GM18498 (cell line): ENCODE measurements at regions not wholly inside any gene's neighbourhood (a gene's known extent, or its start where the extent isn't known, plus 50 kb on each side); places are given as distances from the start of the nearest gene placed in this dataset.
"Not testable (repeated sequence)": the region's sequence is repeated elsewhere in the genome, so short reads cannot be mapped to it uniquely, and the experiment has no call there.

ENCODE experiments used
- ATAC-seq: cut with Tn5 transposase; IDR thresholded peaks from one replicate; pipeline ENCODE4 v1.9.1; 2021; ENCODE audit warnings: mild to moderate bottlenecking, moderate library complexity; ENCODE audit not compliant: unreplicated experiment

DNA sequence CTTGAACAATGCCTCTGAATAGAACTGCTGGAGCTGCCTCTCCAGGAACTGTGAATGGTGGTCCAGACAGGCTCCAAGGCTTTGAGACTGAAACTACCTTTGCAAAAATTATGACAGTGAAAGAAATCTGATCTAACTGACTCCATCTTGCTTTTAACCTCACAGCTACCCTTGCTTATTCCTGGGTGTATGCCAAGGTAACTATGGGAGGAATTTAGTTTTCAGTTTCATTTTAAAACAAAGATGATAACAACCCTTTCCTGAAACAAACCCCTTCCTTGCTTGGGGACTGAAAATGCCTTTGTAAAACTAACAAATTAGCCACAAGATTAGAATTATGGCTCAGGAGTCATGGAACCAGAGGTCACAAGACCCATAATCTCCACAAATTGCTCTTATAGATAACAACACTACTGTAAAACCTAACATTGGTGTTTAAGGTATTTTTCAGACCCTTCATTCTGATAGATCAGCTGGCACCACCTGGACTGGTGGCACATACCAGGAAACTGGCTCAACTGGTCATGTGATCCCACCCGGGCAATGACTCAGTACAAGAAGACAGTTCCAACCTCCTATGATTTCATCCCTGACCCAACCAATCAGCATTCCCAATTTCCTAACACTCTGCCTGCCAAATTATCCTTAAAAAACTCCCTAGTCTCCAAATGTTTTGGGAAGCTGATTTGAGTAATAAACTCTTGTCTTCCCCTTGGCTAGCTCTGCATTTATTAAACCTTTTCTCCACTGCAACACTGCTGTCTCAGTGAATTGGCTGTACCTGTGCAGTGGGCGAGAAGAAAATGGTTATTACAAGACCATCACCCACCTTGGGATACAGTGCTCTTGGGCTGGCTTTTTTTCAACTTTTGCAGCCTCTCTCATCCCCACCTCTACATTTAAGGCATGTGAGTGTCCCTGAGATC is 608.1 kb downstream of the TYW1 start:
- no peak for ATAC-seq

DNA sequence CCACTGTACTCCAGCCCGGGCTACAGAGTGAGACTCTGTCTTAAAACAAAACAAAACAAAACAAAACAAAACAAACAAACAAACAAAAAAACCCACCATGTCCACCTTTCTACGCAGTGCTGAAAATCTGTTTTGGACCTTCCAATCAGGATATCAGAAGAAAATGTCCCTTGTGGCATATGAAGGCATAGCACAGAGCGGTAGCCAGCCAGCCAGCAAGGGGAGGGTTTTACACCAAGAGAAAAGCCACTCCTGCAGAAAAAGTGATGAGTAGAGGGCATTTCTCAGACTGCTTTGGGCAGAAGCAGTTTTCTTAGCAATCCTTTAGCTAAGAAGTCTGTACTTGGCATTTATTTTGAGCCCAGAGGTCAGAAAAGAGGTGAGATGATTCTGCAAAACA is 612.2 kb downstream of the TYW1 start:
- no peak for ATAC-seq

DNA sequence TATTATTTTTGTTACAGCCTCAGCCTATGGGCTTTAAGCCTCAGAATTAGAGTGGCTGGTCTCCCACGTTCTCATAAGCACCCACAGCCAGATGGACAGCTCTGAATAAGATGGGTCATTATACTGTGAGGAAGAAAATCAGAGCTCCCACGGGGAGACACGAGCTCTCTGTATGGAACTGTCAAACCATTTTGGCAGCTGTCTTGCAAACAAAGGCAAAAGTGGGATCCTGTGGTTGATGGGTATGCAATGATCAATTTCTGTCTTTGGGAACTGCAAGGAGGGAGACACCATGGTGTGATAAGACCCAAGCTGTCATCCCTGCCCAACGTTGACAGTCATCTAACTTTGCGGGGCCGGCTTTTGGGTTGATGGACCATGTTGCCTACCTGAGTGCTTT is 614.3 kb downstream of the TYW1 start:
- no peak for ATAC-seq

DNA sequence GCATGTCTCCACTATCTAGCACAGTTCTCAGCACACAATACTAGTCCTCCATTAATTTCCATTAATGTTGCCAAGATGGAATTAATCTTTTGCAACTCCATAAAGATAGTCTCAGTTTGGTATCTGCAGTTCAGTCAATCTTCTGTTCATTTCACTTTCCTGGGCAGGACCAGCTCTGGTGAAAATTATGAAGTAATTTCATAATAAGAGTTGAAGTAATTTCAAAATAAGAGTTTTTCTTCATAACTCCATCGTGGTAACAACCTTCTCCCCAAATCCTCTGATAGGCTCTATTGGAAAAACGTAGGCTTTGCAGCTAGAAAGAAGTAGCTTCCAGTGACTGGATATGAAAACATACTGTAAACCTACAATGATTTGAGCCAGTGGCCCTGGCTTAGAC is 618.2 kb downstream of the TYW1 start:
- no peak for ATAC-seq

DNA sequence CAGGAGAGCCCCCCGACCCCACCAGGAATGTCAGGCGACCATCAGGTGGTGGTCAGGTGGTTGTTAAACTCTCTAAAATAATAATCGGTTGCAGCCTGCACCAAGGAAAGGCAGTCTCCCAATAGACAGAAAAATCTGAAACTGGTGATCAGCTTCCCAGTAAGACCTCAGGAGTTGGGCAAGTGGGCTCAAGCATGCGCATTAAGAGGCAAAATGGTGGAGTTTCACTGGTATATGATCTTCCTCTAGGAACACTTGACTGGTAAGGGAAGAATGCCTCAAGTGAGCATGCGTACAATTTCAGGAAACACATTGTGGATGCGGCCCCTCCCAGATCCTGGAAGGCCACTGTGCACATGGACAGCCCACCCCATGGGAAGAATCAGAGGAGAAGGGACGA is 619.9 kb downstream of the TYW1 start:
- no peak for ATAC-seq

DNA sequence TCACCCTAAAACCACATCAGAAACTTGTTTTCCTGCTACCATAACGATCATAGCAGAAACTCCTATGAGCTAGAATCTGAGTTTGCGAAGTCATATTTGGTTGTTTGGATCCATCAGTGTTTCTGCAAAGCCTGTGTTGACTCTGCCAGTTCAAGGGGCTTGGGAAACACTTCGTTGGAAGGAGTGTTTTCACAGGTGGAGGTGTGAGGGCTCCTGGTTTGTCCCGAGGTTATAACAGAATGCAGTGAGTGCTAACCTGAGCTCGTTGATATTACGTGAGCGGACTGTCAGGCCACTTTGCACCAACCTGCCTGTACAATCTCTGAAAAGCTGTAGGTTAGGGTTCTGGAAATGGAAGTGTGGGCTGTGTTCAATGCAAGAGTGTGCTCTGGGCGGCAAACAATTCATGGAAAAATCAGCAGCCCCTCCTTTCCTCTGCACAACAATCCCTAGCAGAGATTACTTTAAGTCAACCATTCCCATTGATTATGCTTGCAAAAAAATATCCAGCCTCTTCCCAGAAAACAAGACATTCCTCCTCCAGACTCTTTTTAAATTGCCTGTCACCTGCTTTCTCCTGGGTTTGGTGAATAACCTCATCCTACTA is 622.0 kb downstream of the TYW1 start:
- no peak for ATAC-seq

DNA sequence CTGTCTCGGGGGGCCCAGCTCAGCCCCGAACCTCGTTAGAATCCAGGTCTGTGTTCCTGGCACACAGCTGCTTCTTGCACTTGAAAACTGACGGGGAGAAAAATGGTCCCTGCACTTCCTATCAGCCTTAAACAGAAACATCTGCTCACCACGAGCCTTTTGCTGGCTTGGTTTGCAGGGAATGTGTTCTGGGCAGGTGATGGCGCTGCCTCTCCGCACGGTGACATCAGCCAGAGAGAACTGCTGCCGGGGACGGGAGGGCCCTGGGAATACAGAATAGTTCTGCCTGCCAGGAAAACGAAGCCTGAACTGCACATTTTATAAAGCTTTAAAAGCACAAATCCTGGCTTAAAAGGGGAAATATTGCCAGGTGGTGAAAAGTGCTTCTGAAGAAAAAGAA is 622.5 kb downstream of the TYW1 start:
- no peak for ATAC-seq

DNA sequence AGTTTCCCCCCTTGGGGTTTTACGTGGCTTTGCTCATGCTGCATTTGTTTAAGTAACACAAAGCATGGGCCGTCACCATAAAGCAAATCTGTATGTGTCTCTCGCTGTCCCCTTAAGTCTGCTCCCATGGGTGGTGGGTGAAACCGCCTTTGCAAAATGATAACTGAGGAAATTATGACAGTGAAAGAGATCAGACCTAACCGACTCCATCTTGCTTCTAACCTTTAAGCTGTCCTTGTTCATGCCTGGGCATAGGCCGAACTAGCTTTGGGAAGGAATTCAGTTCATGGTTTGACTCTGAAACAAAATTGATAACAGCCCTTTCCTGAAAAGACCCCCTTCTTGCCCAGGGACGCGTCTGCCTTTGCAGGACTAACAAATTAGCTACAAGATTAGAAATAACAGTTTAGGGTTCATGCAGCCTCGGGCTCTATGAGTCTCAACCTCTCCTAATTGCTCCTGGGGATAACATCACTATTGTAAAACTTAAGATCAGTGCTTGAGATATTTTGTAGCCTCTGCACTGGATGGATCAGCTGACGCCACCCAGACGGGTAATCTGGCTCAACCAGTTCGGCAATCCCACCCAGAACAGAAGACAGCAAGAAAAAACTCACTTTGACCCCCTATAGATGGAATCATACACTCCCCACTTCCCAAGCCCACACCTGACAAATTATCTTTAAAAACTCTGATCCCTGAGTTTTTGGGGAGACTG is 623.7 kb downstream of the TYW1 start:
- ATAC-seq: no peak

DNA sequence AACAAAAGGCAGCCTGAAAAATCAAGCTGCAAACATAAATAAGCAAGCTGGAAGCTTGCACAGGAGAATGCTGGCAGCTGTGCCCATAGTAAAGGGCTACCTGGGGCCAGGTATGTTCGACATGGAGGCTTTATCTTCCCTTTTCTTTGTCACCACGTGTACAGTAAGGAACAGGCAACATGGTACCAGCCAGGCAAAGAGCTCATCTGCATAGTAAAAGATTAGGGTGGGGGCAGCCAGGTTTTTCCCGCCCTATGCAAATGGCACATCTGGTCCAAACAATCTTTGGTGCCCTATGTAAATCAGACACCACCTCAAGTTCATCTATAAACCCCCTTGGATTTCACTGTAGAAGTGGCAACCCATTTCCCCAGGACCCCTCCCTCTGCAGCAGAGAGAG is 625.1 kb downstream of the TYW1 start:
- no peak for ATAC-seq

DNA sequence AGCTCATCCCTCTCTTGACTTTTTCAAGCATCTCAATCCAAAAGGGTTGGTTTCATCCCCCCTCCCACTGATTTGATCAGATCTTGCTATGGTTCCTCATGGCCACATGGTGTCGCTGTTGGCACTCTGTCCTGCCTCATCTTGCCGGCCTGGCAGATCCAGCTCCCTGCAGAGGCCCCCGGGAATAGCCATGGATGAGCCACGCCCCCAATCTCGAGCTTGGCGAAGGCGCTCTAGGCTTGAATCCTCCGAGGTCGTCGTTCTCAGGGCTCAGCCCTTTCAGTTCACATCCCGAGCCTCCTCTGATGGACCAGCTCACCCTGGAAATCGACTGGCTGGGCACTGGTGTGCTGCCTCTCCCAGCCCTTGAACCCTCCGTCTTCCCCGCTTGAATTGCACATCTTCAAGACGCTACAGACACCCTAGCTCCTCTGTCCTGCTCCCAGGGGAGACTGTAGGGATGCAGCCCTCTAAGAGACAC is 628.7 kb downstream of the TYW1 start:
- ATAC-seq: no peak

DNA sequence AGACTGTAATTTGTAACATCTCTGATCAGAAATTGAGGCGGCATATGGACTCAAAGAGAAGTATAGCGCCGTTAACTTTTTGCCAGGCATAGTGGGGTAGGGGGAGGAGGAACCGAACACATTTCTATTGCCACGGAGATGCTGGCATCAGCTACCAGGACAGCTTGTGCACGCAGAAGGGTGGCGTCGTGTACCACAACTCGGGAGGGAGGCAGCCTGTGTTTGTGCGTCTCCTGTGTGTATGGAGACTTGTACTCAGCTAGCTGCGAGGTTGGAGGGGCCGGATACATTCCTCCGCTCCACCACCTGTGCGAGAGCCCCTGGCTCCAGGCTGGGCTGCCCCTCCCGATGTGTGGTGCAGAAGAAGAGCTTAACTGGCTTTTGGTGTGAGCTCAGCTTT is 634.8 kb downstream of the TYW1 start:
- ATAC-seq: no peak

DNA sequence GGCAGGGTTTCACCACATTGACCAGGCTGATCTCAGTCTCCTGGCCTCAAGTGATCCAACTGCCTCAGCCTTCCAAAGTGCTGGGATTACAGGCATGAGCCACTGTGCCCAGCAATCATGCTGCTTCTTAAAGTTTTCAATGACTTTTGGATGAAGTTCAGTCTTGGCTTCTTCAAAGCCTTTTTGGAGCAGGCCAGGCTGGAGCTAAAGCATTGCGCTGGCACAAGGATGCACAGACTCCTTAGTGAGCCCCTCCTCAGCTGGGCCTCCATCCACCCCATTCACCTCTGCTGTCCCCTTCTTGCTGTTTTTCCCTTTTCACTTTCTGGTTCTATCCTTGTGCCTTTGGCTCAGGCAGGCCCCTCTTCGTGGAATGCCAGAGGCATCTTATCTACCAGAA is 638.6 kb downstream of the TYW1 start:
- ATAC-seq: no peak

DNA sequence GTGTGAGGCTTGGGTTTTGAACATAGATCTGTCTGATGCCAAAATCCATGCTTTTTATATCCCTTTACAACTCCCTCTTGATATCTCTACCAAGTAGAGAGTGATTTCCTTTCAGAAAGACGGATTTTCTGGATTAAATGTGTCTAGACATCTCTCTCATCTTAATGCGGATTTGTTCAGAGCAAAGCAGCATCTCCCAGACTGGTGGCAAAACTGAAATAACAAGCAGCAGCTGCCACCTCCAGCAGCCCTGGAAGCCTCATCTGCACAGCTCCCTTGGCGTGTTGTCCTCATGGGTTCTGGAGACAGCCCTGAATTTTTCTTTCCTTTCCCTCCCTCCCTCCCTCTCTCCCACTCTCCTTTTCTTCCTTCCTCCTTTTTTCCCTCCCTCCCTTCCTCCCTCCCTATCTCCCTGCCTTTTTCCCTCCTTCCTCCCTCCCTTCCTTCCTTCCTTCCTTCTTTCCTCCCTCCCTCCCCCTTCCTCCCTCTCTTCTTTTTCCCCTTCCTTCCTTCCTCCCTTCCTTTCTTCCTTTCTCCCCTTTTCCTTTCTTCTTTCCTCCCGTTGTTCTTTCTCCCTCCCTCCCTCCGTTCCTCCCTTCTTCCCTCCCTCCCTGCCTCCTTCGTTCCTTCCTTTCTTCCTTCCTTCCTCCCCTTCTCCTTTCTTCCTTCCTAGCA is 639.9 kb downstream of the TYW1 start:
- ATAC-seq: no peak

DNA sequence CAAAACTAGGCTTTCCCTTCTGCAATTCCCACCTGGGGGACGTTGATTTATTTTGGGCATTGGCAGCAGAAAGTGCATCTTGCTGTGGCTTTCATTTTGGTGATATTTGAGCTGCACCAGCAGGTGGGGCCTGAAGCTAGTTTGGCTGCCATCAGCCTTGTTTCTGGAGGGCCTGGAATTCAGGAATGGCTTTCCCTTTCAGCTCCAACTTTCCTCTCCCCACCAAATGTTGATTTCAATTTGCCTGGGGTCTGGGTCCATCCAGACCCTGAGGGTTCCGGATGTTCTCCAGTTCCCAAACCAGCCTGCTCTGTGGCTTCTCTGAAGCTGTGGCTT is 640.4 kb downstream of the TYW1 start:
- no peak for ATAC-seq

DNA sequence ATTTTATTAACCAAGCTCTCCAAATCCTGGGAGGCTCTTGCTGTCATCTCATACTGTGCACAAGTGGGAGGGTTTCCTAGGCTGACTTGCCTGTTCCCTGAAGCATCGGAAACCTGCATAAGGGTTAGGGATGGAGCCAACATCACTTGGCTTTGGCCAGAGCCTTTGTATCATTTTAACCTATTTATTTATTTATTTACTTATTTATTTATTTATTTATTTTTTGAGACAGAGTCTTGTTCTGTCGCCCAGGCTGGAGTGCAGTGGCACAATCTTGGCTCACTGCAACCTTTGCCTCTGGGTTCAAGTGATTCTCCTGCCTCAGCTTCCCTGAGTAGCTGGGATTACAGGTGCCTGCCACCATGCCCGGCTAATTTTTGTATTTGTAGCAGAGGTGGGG is 645.9 kb downstream of the TYW1 start:
- ATAC-seq: not testable (repeated sequence)

DNA sequence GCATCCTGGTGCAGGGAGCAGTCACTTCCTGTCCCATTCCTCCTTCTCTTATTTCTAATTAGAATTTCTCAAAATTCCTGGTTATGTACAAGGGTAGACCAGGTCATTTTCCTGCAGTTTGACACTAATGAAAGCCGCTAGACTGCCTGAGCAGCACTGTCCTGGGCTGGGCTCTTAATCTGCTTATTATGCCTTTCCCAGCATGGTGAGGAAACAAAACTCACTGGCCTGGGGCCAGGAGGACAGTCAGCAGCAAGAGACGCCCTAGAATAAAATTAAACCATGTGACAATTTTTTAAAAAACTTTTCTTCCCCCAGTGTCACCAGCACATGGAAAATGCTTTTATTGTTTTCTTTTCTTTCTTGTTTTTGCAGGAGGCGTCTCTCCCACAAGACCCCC is 647.5 kb downstream of the TYW1 start:
- no peak for ATAC-seq

DNA sequence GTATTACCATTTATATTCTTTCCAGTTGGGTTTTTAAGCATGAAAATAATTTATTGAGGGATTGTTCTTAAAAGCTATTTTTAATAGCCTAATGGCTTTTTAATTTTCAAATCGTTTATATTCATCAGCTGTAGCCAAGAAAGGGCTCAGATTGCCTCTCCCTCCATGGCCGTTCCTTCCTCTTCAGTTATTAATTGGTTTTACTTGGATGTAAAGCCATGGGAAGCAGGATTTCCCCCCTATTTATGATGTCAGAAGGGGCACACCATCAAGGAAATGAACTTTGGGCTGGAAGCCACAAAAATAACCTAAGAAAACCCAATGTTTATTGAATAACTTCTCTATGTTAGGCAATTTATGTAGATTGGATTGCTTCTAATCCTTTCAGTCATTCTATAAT is 656.3 kb downstream of the TYW1 start:
- no peak for ATAC-seq

DNA sequence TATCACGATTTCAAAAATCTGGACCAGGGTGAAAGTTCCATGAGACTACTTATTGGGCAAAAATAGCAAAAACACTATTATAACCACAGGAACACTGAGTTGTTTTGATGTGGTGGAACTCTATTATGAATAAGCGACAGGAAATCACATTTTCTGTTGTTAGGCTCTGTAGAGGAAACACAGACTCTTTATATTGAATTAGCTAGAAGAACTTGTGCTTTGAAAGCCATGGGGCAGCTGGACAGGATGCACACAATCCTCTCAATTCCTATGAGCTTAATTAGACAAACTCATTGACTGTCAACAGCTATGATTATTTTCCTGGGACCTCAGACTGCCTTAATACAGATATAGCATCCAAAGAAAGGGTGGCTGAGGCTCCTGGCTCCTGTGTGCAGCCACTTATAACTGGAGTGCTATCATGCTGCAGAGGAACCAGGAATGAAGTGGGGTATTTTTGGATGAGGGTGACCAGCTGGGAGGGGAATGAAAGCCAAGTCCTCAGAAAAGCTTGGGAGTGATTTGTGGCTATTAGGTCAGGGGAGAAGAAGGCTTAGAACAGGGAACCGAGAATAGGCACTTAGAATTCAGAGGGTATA is 657.3 kb downstream of the TYW1 start:
- ATAC-seq: no peak

DNA sequence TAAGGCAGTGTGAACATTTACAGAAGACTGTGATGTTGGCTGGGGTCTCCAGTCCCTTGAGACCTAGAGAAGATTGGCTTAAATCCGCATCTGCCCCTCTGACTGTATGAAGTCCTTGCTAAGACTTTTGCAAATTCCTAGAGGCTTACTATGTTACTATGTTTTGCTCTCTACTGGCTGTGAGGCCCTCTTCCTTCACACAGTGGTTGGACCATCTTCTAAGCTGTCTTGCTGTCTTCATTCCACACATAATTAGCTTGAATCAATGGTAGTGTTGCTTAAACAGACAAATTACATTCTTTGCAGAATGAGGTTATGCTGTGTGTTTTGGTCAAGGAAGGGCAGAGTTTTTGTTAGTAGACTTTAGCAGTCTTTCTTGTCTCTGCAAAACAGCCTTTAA is 658.0 kb downstream of the TYW1 start:
- ATAC-seq: no peak

DNA sequence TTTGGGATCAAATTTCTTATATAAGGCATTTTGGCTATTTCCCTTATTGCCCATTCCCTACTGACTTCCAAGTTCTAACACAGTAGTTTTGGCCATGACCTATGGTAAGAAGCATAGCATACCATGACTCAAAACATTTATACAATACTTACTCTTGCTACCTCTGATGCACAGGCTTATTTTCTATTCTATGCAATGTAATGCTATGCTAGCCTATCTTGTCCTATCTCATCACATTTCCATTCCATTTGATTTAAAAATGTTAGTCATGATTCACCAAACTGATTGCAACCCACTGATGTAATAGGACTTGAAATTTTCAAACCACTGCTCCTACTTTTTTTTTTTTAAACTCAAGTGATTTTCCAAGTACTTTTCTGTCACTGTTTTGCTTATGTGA is 658.5 kb downstream of the TYW1 start:
- ATAC-seq: no peak

DNA sequence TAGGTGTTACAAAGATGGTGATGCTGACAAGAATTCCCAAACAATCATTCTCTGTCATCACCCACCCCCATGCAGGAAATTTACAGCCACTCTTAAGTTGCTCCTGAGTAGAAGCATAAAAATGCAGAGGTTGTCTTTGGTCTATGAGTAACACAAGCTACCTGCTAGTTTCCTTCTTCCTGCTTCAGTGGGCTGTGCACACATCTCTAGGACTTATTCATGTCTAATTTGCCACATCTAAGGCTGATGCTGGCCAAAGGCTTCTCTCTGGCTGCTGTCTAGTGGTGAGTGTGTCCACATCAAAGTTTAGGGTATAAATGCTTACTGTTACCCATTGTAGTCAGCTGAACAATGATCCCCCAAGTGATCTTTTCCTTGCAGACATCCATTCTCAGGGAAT is 662.5 kb downstream of the TYW1 start:
- ATAC-seq: no peak
